ENCODE measurements at regions not wholly inside any gene's neighbourhood (a gene's known extent, or its start where the extent isn't known, plus 50 kb on each side); places are given as distances from the start of the nearest gene placed in this dataset.

DNA sequence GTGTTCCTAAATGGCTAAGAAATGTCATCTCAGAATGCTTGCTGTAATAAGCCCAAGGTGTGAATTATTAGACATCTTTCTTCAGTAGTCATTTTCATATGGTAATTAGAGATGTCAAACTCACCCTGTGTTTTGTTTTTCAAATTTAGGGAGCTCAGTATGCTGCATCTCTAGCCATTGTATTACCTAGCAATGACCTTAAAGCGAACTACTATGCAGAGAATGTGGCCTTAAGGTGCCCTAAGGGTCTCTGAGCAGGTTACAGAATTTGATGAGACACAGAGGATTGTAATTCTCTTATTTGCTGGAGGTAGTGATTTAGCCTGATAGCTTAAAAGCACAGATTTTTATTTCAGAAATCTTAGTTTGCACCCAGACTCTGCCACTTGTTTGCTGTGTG lies 1052.6 kb upstream of the DDX18 start:
- H3K4me2 ChIP-seq (ENCODE audit: low read length) = no peak overlapping the region
- CTCF ChIA-PET = no interaction called here
- no peak overlapping the region for H2AFZ ChIP-seq (ENCODE audit: low read depth, low read length, poor library complexity, severe bottlenecking)
- no peaks in the 10 kb centered on the region for H3K27me3 ChIP-seq (ENCODE audit: insufficient read depth, low read length)
- no peaks in the 10 kb centered on the region for H3K79me2 ChIP-seq (ENCODE audit: insufficient read depth, low read length)
- intact Hi-C loops (cut with micrococcal nuclease) = no loop called here
- ATAC-seq (no peak), DNase-seq (ENCODE audit: low read depth, low spot score) (no peak)
- H3K36me3 ChIP-seq (ENCODE audit: control insufficient read depth in 1 of 2, insufficient read depth in 2 of 2, low read length in 2 of 2) = no peaks in the 10 kb centered on the region
- BruUV-seq (replicated peaks) = no TSS peak
- H3K4me1 ChIP-seq (ENCODE audit: control insufficient read depth in 1 of 2, insufficient read depth in 2 of 2, low read length in 2 of 2) = no peaks in the 10 kb centered on the region
- no peak overlapping the region for H3K4me3 ChIP-seq (replicated peaks in 1 of 2; ENCODE audit: low read depth in 1 of 2, low read length in 2 of 2)
- H3K27ac ChIP-seq (ENCODE audit: low read depth, low read length) = no peak overlapping the region
- RAD21 ChIA-PET (ENCODE audit: low non-redundant PET in 1 of 2, low total read pairs in 2 of 2, uncharacterized antibody in 2 of 2, unreplicated experiment in 2 of 2) = no interaction called here
- TF ChIP-seq EZH2 (IDR thresholded peaks at IDR 0.05) = no peak
- TF ChIP-seq EZH2phosphoT487 (IDR thresholded peaks at IDR 0.05; ENCODE audit: borderline replicate concordance) = no peak
- TF ChIP-seq FOSL1 (IDR thresholded peaks at IDR 0.05; ENCODE audit: low read depth) = no peak
- no peak for TF ChIP-seq CTCF (IDR thresholded peaks at IDR 0.05 in 2 of 3, conservative IDR thresholded peaks at IDR 0.05 in 1 of 3; ENCODE audit: borderline replicate concordance in 1 of 3, insufficient read depth in 1 of 3, low read depth in 2 of 3, low read length in 2 of 3)
- no peak for TF ChIP-seq RAD21 (IDR thresholded peaks at IDR 0.05; ENCODE audit: low read depth)
- TF ChIP-seq, protein P1, sequence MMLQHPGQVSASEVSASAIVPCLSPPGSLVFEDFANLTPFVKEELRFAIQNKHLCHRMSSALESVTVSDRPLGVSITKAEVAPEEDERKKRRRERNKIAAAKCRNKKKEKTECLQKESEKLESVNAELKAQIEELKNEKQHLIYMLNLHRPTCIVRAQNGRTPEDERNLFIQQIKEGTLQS (IDR thresholded peaks at IDR 0.05) = no peak
- TF ChIP-seq JUND (IDR thresholded peaks at IDR 0.05) = no peak
- TF ChIP-seq ZNF274 (IDR thresholded peaks at IDR 0.05; ENCODE audit: low read depth, low read length) = no peak
- TF ChIP-seq POLR2AphosphoS5 (IDR thresholded peaks at IDR 0.05; ENCODE audit: low read depth, low read length) = no peak
- no peak for TF ChIP-seq SIN3A (IDR thresholded peaks at IDR 0.05; ENCODE audit: low read depth)
- TF ChIP-seq POLR2A (IDR thresholded peaks at IDR 0.05; ENCODE audit: borderline replicate concordance, extremely low read depth, insufficient read depth, insufficient read length) = no peak
- TF ChIP-seq YY1 (IDR thresholded peaks at IDR 0.05; ENCODE audit: extremely low read depth, insufficient replicate concordance, low read depth, low read length) = no peak
- no peak for TF ChIP-seq ZFX (IDR thresholded peaks at IDR 0.05)
- TF ChIP-seq, protein P2, sequence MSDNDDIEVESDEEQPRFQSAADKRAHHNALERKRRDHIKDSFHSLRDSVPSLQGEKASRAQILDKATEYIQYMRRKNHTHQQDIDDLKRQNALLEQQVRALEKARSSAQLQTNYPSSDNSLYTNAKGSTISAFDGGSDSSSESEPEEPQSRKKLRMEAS (IDR thresholded peaks at IDR 0.05) = no peak
- TF ChIP-seq, protein P3, sequence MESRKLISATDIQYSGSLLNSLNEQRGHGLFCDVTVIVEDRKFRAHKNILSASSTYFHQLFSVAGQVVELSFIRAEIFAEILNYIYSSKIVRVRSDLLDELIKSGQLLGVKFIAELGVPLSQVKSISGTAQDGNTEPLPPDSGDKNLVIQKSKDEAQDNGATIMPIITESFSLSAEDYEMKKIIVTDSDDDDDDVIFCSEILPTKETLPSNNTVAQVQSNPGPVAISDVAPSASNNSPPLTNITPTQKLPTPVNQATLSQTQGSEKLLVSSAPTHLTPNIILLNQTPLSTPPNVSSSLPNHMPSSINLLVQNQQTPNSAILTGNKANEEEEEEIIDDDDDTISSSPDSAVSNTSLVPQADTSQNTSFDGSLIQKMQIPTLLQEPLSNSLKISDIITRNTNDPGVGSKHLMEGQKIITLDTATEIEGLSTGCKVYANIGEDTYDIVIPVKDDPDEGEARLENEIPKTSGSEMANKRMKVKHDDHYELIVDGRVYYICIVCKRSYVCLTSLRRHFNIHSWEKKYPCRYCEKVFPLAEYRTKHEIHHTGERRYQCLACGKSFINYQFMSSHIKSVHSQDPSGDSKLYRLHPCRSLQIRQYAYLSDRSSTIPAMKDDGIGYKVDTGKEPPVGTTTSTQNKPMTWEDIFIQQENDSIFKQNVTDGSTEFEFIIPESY (IDR thresholded peaks at IDR 0.05; ENCODE audit: extremely low read depth, insufficient replicate concordance, low read length) = no peak
- H4K20me1 ChIP-seq (ENCODE audit: insufficient read depth) = no peaks in the 10 kb centered on the region
- no peak overlapping the region for H3K9ac ChIP-seq (ENCODE audit: low read length)
- peaks cover 9 to 18% of the 10 kb centered on the region in 2 experiments; a peak in 2 of 4 replicates for H3K9me3 ChIP-seq (ENCODE audit: control insufficient read depth in 1 of 2, insufficient read depth in 1 of 2, low read depth in 1 of 2, low read length in 2 of 2)
- no peaks in the 10 kb centered on the region for H3K9me2 ChIP-seq (ENCODE audit: insufficient read depth)
- POLR2A ChIA-PET = no interaction called here
